B cell (primary cell): ENCODE measurements at regions not wholly inside any gene's neighbourhood (a gene's known extent, or its start where the extent isn't known, plus 50 kb on each side); places are given as distances from the start of the nearest gene placed in this dataset.
"Not testable (repeated sequence)": the region's sequence is repeated elsewhere in the genome, so short reads cannot be mapped to it uniquely, and the experiment has no call there.

Source experiments
- ATAC-seq: fragments of 200-7000 bp; cut with Tn5 transposase; one replicate; pipeline ENCODE4 v1.10.0; 2021; ENCODE audit warnings: low read depth, mild to moderate bottlenecking, moderate number of reproducible peaks, moderate library complexity
- CTCF ChIA-PET: fragments of 350-600 bp; sonication (Branson Sonifier 250); formaldehyde crosslinking; loops from one replicate; lab custom pipeline; 2021; ENCODE audit warnings: antibody characterized with exemption, inconsistent platforms; lab: Charles Lee
- POLR2A ChIA-PET: fragments of 350-600 bp; sonication (Branson Sonifier 250); formaldehyde crosslinking; loops from one replicate; lab custom pipeline; 2021; ENCODE audit warnings: antibody characterized with exemption; lab: Charles Lee
- DNase-seq: peaks from one replicate; pipeline ENCODE4 v3.0.0; 2013
- H2AFZ ChIP-seq: 2 replicates; pipeline ENCODE4 v1.6.1; 2012; ENCODE audit warnings: mild to moderate bottlenecking, low read depth, low read length; ENCODE audit not compliant: insufficient read depth, poor library complexity, severe bottlenecking
- H3K27ac ChIP-seq, 2 donors: 1 replicate in 1 of 2; 2 replicates in 1 of 2; pipeline ENCODE4 v1.5.1; 2012 to 2013; ENCODE audit warnings: low read length in 2 of 2, mild to moderate bottlenecking in 2 of 2, moderate library complexity in 1 of 2
- H3K27me3 ChIP-seq, 4 experiments: fragments of 200-600 bp in 1 of 4; sonication (generic) in 1 of 4; replicated peaks in 1 of 4; 1 replicate in 2 of 4; 2 replicates in 2 of 4; pipeline versions ENCODE4 v1.6.1 to v1.7.0; 2013 to 2016; ENCODE audit warnings: low read length in 3 of 4, mild to moderate bottlenecking in 2 of 4, mixed read lengths in 1 of 4, moderate library complexity in 1 of 4; ENCODE audit not compliant: insufficient read depth in 4 of 4, control insufficient read depth in 3 of 4; ENCODE audit errors: control extremely low read depth in 1 of 4
- H3K36me3 ChIP-seq, 2 experiments: replicated peaks in 1 of 2; 1 replicate in 1 of 2; 2 replicates in 1 of 2; pipeline versions ENCODE4 v1.6.1 to v1.7.1; 2013; ENCODE audit warnings: low read length in 1 of 2; ENCODE audit not compliant: insufficient read depth in 2 of 2, control insufficient read depth in 1 of 2; ENCODE audit errors: control extremely low read depth in 1 of 2, extremely low read depth in 1 of 2
- H3K4me1 ChIP-seq, 2 donors: fragments of 200-600 bp in 1 of 2; sonication (generic) in 1 of 2; 1 replicate in 1 of 2; 2 replicates in 1 of 2; pipeline versions ENCODE4 v1.5.1 to v1.6.1; 2013 to 2017; ENCODE audit warnings: low read length in 2 of 2; ENCODE audit not compliant: control insufficient read depth in 2 of 2, insufficient read depth in 2 of 2
- H3K4me2 ChIP-seq: replicated peaks from 2 replicates; pipeline ENCODE3; 2012; ENCODE audit warnings: mild to moderate bottlenecking, low read depth, low read length; ENCODE audit not compliant: poor library complexity, severe bottlenecking
- H3K4me3 ChIP-seq, 5 experiments: fragments of 200-600 bp in 1 of 5; sonication (generic) in 1 of 5; 1 replicate in 3 of 5; 2 replicates in 2 of 5; pipeline versions ENCODE4 v1.5.1 to v1.7.0; 2011 to 2016; ENCODE audit warnings: low read length in 4 of 5, mild to moderate bottlenecking in 4 of 5, low read depth in 2 of 5, control low read depth in 1 of 5, moderate library complexity in 1 of 5; ENCODE audit not compliant: insufficient read depth in 1 of 5; ENCODE audit errors: control extremely low read depth in 1 of 5, extremely low read depth in 1 of 5
- H3K79me2 ChIP-seq: fragments of 200-600 bp; sonication (generic); one replicate; pipeline ENCODE4 v1.6.0; 2016; ENCODE audit warnings: low read length; ENCODE audit not compliant: control insufficient read depth, insufficient read depth
- H3K9ac ChIP-seq: fragments of 200-600 bp; sonication (generic); 2 replicates; pipeline ENCODE4 v1.6.1; 2017; ENCODE audit warnings: mild to moderate bottlenecking, low read length, moderate library complexity
- H3K9me3 ChIP-seq, 3 donors: one replicate each; pipeline versions ENCODE4 v1.6.1 to v1.7.1; 2013; ENCODE audit warnings: low read length in 2 of 3; ENCODE audit not compliant: control insufficient read depth in 2 of 3, insufficient read depth in 1 of 3; ENCODE audit errors: control extremely low read depth in 1 of 3
- H4K20me1 ChIP-seq: 2 replicates; pipeline ENCODE4 v1.6.0; 2012; ENCODE audit warnings: mild to moderate bottlenecking, low read length; ENCODE audit not compliant: insufficient read depth, control insufficient read depth, poor library complexity, severe bottlenecking
- H3K27ac Mint-ChIP-seq: one replicate; pipeline ENCODE4 v1.8.0; 2021; ENCODE audit warnings: mixed read lengths
- H3K27me3 Mint-ChIP-seq: one replicate; pipeline ENCODE4 v1.8.0; 2021; ENCODE audit warnings: mixed read lengths
- H3K4me1 Mint-ChIP-seq: one replicate; pipeline ENCODE4 v1.8.0; 2021; ENCODE audit warnings: mixed read lengths
- H3K4me3 Mint-ChIP-seq: one replicate; pipeline ENCODE4 v1.8.0; 2021; ENCODE audit warnings: mixed read lengths
- H3K9me3 Mint-ChIP-seq: one replicate; pipeline ENCODE4 v1.8.0; 2022; ENCODE audit warnings: mixed read lengths; ENCODE audit not compliant: insufficient read depth
- EZH2 ChIP-seq: IDR thresholded peaks from 2 replicates; pipeline ENCODE4 v1.6.1; 2012; ENCODE audit warnings: borderline replicate concordance, low read depth, mild to moderate bottlenecking, moderate library complexity, low read length; ENCODE audit not compliant: insufficient read depth, poor library complexity, severe bottlenecking
- WGBS: methylation state at CpG from one replicate; pipeline ENCODE4 v1.1.5; 2013; ENCODE audit warnings: missing lambda C conversion rate; ENCODE audit not compliant: insufficient coverage; 5-methylcytosine and 5-hydroxymethylcytosine counted together
- intact Hi-C: fragments of 100-400 bp; cut with micrococcal nuclease; formaldehyde crosslinking; loops from one replicate; pipeline ENCODE4 v1.10.0; 2022
- TF ChIP-seq, protein P1 (sequence below): fragments of 200-600 bp; IDR thresholded peaks from one replicate; pipeline ENCODE4 v1.8.0; 2022; ENCODE audit warnings: antibody characterized with exemption, mild to moderate bottlenecking

DNA sequence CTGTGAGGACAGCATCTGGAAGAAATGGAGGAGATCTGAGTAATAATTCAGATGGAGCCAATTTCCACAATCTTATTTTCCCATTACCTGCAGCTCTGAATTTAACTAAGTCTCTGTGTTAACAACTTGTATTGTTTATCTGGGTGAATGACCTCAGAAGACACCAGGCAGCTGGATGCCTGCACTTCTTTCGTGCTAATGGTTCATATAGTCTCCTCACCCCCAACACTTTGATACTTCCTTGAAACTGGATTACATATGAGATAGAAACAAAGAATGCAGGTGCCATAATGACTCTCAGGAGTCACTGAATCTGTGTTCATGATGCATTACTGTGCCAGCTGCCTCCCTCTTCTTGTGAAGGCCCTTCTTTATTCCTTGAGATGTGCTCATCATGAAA is 125.6 kb upstream of the VPREB1 start:
- peak overlapping the region; percentile 61 for H3K4me3 Mint-ChIP-seq
- peak overlapping the region in 3 of 5 experiments; percentile 9 to 53 (median 16) for H3K4me3 ChIP-seq
- H3K79me2 ChIP-seq = peaks cover 40% of the 10 kb centered on the region
- peaks cover 22% of the 10 kb centered on the region for H3K4me1 Mint-ChIP-seq
- peak overlapping the region; percentile 93 for H3K27ac Mint-ChIP-seq
- no peaks in the 10 kb centered on the region for H3K36me3 ChIP-seq
- peaks cover 0 to 3% (median 0%) of the 10 kb centered on the region in 3 donors for H3K9me3 ChIP-seq
- intact Hi-C loops = loop anchor here (1.0 to 10.0 kb wide), 2 partner anchors 8 to 304 kb away; no protein-coding TSS in a partner anchor
- no peaks in the 10 kb centered on the region for H3K27me3 ChIP-seq
- WGBS = no CpG with 5 or more reads among the region's 1 CpG
- H3K4me2 ChIP-seq = peak overlapping the region; percentile 59
- no peak for ATAC-seq
- H3K27ac ChIP-seq = peak overlapping the region; percentile 69 to 80
- DNase-seq = no peak
- no peaks in the 10 kb centered on the region for H4K20me1 ChIP-seq
- CTCF ChIA-PET = interaction anchor here (0.9 to 2.9 kb wide), 6 partner anchors 8 to 88 kb away, joined by 3 to 11 read pairs (median 5); no protein-coding TSS in a partner anchor
- peak overlapping the region; percentile 63 for H3K9ac ChIP-seq
- H3K9me3 Mint-ChIP-seq = no peaks in the 10 kb centered on the region
- peak overlapping the region; percentile 66 for H2AFZ ChIP-seq
- no peaks in the 10 kb centered on the region for H3K27me3 Mint-ChIP-seq
- TF ChIP-seq, protein P1, sequence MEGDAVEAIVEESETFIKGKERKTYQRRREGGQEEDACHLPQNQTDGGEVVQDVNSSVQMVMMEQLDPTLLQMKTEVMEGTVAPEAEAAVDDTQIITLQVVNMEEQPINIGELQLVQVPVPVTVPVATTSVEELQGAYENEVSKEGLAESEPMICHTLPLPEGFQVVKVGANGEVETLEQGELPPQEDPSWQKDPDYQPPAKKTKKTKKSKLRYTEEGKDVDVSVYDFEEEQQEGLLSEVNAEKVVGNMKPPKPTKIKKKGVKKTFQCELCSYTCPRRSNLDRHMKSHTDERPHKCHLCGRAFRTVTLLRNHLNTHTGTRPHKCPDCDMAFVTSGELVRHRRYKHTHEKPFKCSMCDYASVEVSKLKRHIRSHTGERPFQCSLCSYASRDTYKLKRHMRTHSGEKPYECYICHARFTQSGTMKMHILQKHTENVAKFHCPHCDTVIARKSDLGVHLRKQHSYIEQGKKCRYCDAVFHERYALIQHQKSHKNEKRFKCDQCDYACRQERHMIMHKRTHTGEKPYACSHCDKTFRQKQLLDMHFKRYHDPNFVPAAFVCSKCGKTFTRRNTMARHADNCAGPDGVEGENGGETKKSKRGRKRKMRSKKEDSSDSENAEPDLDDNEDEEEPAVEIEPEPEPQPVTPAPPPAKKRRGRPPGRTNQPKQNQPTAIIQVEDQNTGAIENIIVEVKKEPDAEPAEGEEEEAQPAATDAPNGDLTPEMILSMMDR = no peak
- no peak for TF ChIP-seq EZH2
- H3K4me1 ChIP-seq = peaks cover 4 to 13% of the 10 kb centered on the region in 2 donors
- POLR2A ChIA-PET = interaction anchor here (1.7 to 2.4 kb wide), 2 partner anchors 8 to 88 kb away, joined by 5 to 6 read pairs; no protein-coding TSS in a partner anchor

- H3K27me3 Mint-ChIP-seq, H3K9me3 ChIP-seq, H4K20me1 ChIP-seq, H3K9me3 Mint-ChIP-seq, H3K36me3 ChIP-seq, H3K27me3 ChIP-seq: not testable (repeated sequence)
- Histone ChIP-seq H3K79me2 (peaks cover 30% of the 10 kb centered on the region), H3K9ac (peak overlapping the region; percentile 63), H3K27ac (peak overlapping the region; percentile 69 to 80), H3K4me3 (peak overlapping the region in 4 of 5 experiments; percentile 32 to 63 (median 53)), H3K4me1 (peaks cover 9 to 18% of the 10 kb centered on the region in 2 donors), H3K4me2 (peak overlapping the region; percentile 59), H2AFZ (peak overlapping the region; percentile 66)
- intact Hi-C loops = loop anchor here (10.0 kb wide), 1 partner anchor 303 kb away; no protein-coding TSS in a partner anchor
- Mint-ChIP-seq H3K4me1 (peaks cover 27% of the 10 kb centered on the region), H3K4me3 (peak overlapping the region; percentile 86), H3K27ac (peak overlapping the region; percentile 98)
- peak; percentile 53 for DNase-seq
- ATAC-seq = peak; percentile 71
- ChIA-PET CTCF (interaction anchor here (0.7 to 2.9 kb wide), 9 partner anchors 18 to 1054 kb away, joined by 3 to 11 read pairs (median 6); no protein-coding TSS in a partner anchor), POLR2A (interaction anchor here (0.6 to 2.4 kb wide), 3 partner anchors 44 to 128 kb away, joined by 3 to 6 read pairs (median 3); no protein-coding TSS in a partner anchor)
- WGBS = 11% methylated on average over 45 of the region's 54 CpGs
Observed at GRCh38 chr22:22117864-22118544, 126.6 kb upstream of the VPREB1 start.

DNA sequence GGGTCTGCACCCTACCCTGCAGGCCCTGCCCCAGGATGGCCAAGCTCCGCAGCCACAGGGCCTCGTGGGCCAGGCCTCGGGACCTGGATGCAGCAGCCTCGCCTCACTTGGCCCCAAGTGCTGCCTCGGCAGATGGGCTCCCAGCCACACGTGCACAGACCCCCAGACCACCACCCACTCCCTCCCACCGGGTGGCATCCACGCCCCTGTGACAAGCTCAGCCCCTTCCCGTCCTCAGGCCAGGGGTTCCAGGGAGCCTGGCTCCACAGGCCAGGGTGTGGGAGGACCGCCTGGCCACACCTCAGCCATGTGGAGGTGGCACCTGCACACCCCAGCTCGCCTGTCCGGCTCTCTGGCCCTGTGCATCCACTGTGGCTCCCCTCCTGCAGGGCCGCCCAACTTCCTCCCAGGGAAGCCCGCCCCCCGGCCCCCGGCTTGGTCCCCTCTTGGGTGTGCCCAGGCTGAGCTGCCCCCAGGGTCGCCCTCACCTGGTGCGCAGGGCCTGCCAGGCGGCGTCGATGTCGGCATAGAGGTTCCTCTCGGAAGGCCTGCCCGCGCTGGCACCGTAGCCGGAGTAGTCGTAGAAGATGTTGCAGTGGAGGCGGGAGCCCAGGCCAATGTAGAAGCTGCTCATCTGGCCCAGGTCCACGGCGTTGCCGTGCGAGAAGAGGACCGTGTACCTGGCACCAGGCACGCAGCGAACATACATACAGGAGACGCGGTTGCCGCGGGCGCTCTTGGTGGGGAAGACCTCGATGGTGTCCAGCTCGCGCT is 127.4 kb upstream of the VPREB1 start:
- ChIA-PET POLR2A (interaction anchor here (1.4 to 2.4 kb wide), 2 partner anchors 45 to 86 kb away, joined by 3 to 6 read pairs; no protein-coding TSS in a partner anchor), CTCF (interaction anchor here (0.7 to 2.9 kb wide), 4 partner anchors 17 to 1055 kb away, joined by 4 to 11 read pairs (median 7); no protein-coding TSS in a partner anchor)
- not testable (repeated sequence) for ATAC-seq, H2AFZ ChIP-seq, H3K27me3 Mint-ChIP-seq, H3K9me3 ChIP-seq, H3K9me3 Mint-ChIP-seq, H3K4me2 ChIP-seq, H3K27ac ChIP-seq, H3K27me3 ChIP-seq, H3K36me3 ChIP-seq, DNase-seq, H3K9ac ChIP-seq, H4K20me1 ChIP-seq
- peak overlapping the region; percentile 86 for H3K4me3 Mint-ChIP-seq
- peaks cover 34% of the 10 kb centered on the region for H3K4me1 Mint-ChIP-seq
- intact Hi-C loops = loop anchor here (10.0 kb wide), 1 partner anchor 302 kb away; no protein-coding TSS in a partner anchor
- peak overlapping the region in 3 of 5 experiments; percentile 32 to 53 (median 53) for H3K4me3 ChIP-seq
- H3K4me1 ChIP-seq = peaks cover 17 to 26% of the 10 kb centered on the region in 2 donors
- 61% methylated on average over 18 of the region's 44 CpGs for WGBS
- H3K27ac Mint-ChIP-seq = peak overlapping the region; percentile 98
- H3K79me2 ChIP-seq = peaks cover 24% of the 10 kb centered on the region
